ENCODE measurements at regions not wholly inside any gene's neighbourhood (a gene's known extent, or its start where the extent isn't known, plus 50 kb on each side); places are given as distances from the start of the nearest gene placed in this dataset.

DNA sequence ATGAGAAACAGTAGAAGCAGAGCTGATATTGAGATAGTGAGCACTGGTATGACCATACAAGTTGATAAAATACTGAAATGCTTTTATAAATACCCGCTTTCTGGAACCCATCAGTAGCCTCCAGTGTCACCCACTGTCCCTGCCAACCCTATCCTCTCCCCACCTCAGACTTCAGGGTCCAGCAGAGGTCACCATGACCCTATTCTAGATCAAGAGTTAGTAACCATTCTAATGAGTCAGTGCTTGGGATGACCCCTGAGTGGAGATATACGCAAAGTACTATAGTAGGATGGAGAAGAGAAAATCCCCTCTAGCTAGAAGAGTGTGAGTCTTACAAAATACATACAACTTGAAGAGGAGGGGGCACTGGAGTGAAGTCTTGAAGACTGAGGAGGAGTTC, 297.9 kb upstream of the BRINP1 start:
- Histone ChIP-seq H3K9me2 (replicated peaks; ENCODE audit: control insufficient read depth, low read length) (no peaks in the 10 kb centered on the region), H3K79me2 (ENCODE audit: control insufficient read depth, low read length) (no peaks in the 10 kb centered on the region), H3K9me3 (ENCODE audit: control insufficient read depth, insufficient read depth, low read length) (no peaks in the 10 kb centered on the region), H3K4me1 (ENCODE audit: control insufficient read depth, low read length) (no peaks in the 10 kb centered on the region), H3K27ac (ENCODE audit: low read depth, low read length) (no peak overlapping the region), H4K20me1 (ENCODE audit: control insufficient read depth, insufficient read depth, low read depth, low read length) (no peaks in the 10 kb centered on the region), H3K27me3 (ENCODE audit: control insufficient read depth, low read length) (no peaks in the 10 kb centered on the region), H3F3A (ENCODE audit: control insufficient read depth, insufficient read depth) (no peaks in the 10 kb centered on the region), H3K4me3 (ENCODE audit: low read length) (no peak overlapping the region), H3K36me3 (ENCODE audit: control insufficient read depth, low read length) (no peaks in the 10 kb centered on the region), H3K4me2 (ENCODE audit: low read length) (no peak overlapping the region)
- no peak for TF ChIP-seq CTCF (IDR thresholded peaks at IDR 0.05; ENCODE audit: low read depth, low read length, poor library complexity, severe bottlenecking)
- TF ChIP-seq EZH2phosphoT487 (IDR thresholded peaks at IDR 0.05; ENCODE audit: borderline replicate concordance, low read length): no peak

- Histone ChIP-seq H3K27ac (ENCODE audit: low read depth, low read length) (no peak overlapping the region), H3K79me2 (ENCODE audit: control insufficient read depth, low read length) (no peaks in the 10 kb centered on the region), H3K36me3 (ENCODE audit: control insufficient read depth, low read length) (no peaks in the 10 kb centered on the region), H3K27me3 (ENCODE audit: control insufficient read depth, low read length) (0 out of 2 replicates have a peak, but pooled peaks cover 3% of the 10 kb centered on the region), H3K9me3 (ENCODE audit: control insufficient read depth, insufficient read depth, low read length) (no peaks in the 10 kb centered on the region), H3K4me1 (ENCODE audit: control insufficient read depth, low read length) (no peaks in the 10 kb centered on the region), H3F3A (ENCODE audit: control insufficient read depth, insufficient read depth) (no peaks in the 10 kb centered on the region), H3K9me2 (replicated peaks; ENCODE audit: control insufficient read depth, low read length) (no peaks in the 10 kb centered on the region), H4K20me1 (ENCODE audit: control insufficient read depth, insufficient read depth, low read depth, low read length) (no peaks in the 10 kb centered on the region), H3K4me2 (ENCODE audit: low read length) (no peak overlapping the region), H3K4me3 (ENCODE audit: low read length) (no peak overlapping the region)
- TF ChIP-seq CTCF (IDR thresholded peaks at IDR 0.05; ENCODE audit: low read depth, low read length, poor library complexity, severe bottlenecking) (no peak), EZH2phosphoT487 (IDR thresholded peaks at IDR 0.05; ENCODE audit: borderline replicate concordance, low read length) (no peak)
Observed at GRCh38 chr9:119662329-119662728, 293.1 kb upstream of the BRINP1 start.

GRCh38 chr9:119652931-119653330, 283.7 kb upstream of the BRINP1 start:
- H4K20me1 ChIP-seq (ENCODE audit: control insufficient read depth, insufficient read depth, low read depth, low read length): no peaks in the 10 kb centered on the region
- H3K4me2 ChIP-seq (ENCODE audit: low read length): no peak overlapping the region
- H3K27ac ChIP-seq (ENCODE audit: low read depth, low read length): no peak overlapping the region
- no peak overlapping the region for H3K4me3 ChIP-seq (ENCODE audit: low read length)
- H3K9me2 ChIP-seq (replicated peaks; ENCODE audit: control insufficient read depth, low read length): no peaks in the 10 kb centered on the region
- no peak for TF ChIP-seq EZH2phosphoT487 (IDR thresholded peaks at IDR 0.05; ENCODE audit: borderline replicate concordance, low read length)
- TF ChIP-seq CTCF (IDR thresholded peaks at IDR 0.05; ENCODE audit: low read depth, low read length, poor library complexity, severe bottlenecking): no peak
- H3K36me3 ChIP-seq (ENCODE audit: control insufficient read depth, low read length): no peaks in the 10 kb centered on the region
- no peaks in the 10 kb centered on the region for H3F3A ChIP-seq (ENCODE audit: control insufficient read depth, insufficient read depth)
- no peaks in the 10 kb centered on the region for H3K9me3 ChIP-seq (ENCODE audit: control insufficient read depth, insufficient read depth, low read length)
- H3K4me1 ChIP-seq (ENCODE audit: control insufficient read depth, low read length): no peaks in the 10 kb centered on the region
- peaks cover 14% of the 10 kb centered on the region for H3K27me3 ChIP-seq (ENCODE audit: control insufficient read depth, low read length)
- no peaks in the 10 kb centered on the region for H3K79me2 ChIP-seq (ENCODE audit: control insufficient read depth, low read length)

DNA sequence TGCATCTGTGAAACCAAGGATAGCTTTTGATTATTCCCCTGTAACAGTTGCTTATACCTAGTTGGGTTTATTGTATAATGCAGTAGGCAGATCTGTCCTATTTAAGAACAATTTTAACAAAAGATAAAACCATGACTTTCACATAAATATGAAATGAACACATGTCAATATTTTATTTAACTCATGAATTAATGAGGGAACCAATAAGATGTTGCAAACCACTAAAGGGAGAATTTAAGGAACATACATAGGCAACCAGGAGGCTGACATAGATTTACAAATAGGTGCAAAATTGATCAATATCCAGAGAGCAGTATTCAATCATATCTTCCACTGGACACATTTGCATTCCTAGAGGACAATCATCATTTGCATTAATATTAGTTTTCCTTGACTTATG, 280.0 kb upstream of the BRINP1 start:
- Histone ChIP-seq H3K4me2 (ENCODE audit: low read length) (no peak overlapping the region), H4K20me1 (ENCODE audit: control insufficient read depth, insufficient read depth, low read depth, low read length) (no peaks in the 10 kb centered on the region), H3K79me2 (ENCODE audit: control insufficient read depth, low read length) (no peaks in the 10 kb centered on the region), H3K4me3 (ENCODE audit: low read length) (no peak overlapping the region), H3K27ac (ENCODE audit: low read depth, low read length) (no peak overlapping the region), H3K4me1 (ENCODE audit: control insufficient read depth, low read length) (no peaks in the 10 kb centered on the region), H3K9me2 (replicated peaks; ENCODE audit: control insufficient read depth, low read length) (no peaks in the 10 kb centered on the region), H3K9me3 (ENCODE audit: control insufficient read depth, insufficient read depth, low read length) (no peaks in the 10 kb centered on the region), H3F3A (ENCODE audit: control insufficient read depth, insufficient read depth) (no peaks in the 10 kb centered on the region), H3K36me3 (ENCODE audit: control insufficient read depth, low read length) (no peaks in the 10 kb centered on the region), H3K27me3 (ENCODE audit: control insufficient read depth, low read length) (peaks cover 4% of the 10 kb centered on the region)
- TF ChIP-seq EZH2phosphoT487 (IDR thresholded peaks at IDR 0.05; ENCODE audit: borderline replicate concordance, low read length) (no peak), CTCF (IDR thresholded peaks at IDR 0.05; ENCODE audit: low read depth, low read length, poor library complexity, severe bottlenecking) (no peak)

Measured in DOHH2 (cell line).